Pancreas (tissue), 10 donors: ENCODE measurements at regions not wholly inside any gene's neighbourhood (a gene's known extent, or its start where the extent isn't known, plus 50 kb on each side); places are given as distances from the start of the nearest gene placed in this dataset.

Source experiments
- ATAC-seq, 4 donors: fragments of 200-7000 bp; cut with Tn5 transposase; one replicate each; pipeline versions ENCODE4 v1.8.0 to v1.9.1; 2020; ENCODE audit warnings: mild to moderate bottlenecking in 4 of 4, moderate library complexity in 4 of 4
- DNase-seq, 6 donors: peaks; one replicate each; pipeline ENCODE4 v3.0.0-alpha.2; 2020
- FAIRE-seq: peaks from 2 replicates; lab custom pipeline; 2012; peaks lifted over from hg19 to GRCh38; lab: Jason Lieb, UNC
- H3K27ac ChIP-seq, 4 donors: fragments of 200-600 bp; sonication (generic); 1 replicate in 3 of 4; 2 replicates in 1 of 4; pipeline versions ENCODE4 v1.5.0 to v1.8.0; 2020
- H3K27me3 ChIP-seq, 4 donors: fragments of 200-600 bp; one replicate each; pipeline ENCODE4 v1.8.0; 2021
- H3K36me3 ChIP-seq, 3 donors: fragments of 200-600 bp; sonication (generic) in 1 of 3; one replicate each; pipeline versions ENCODE4 v1.5.0 to v1.8.0; 2020 to 2021
- H3K4me1 ChIP-seq, 3 donors: fragments of 200-600 bp; one replicate each; pipeline ENCODE4 v1.8.0; 2021
- H3K4me3 ChIP-seq, 4 donors: fragments of 200-600 bp; sonication (generic) in 2 of 4; one replicate each; pipeline versions ENCODE4 v1.5.0 to v1.8.0; 2020 to 2021
- H3K9me3 ChIP-seq, 4 donors: fragments of 200-600 bp; one replicate each; pipeline ENCODE4 v1.8.0; 2021
- CTCF ChIP-seq, 4 donors: fragments of 200-600 bp; sonication (generic) in 3 of 4; IDR thresholded peaks; one replicate each; pipeline versions ENCODE4 v1.5.0 to v1.8.0; 2021; ENCODE audit warnings: antibody characterized with exemption in 4 of 4
- WGBS, 2 donors: extraction: QIAGEN DNeasy Blood & Tissue Kit; methylation state at CpG; one replicate each; pipeline ENCODE4 v1.1.7; 2013; 5-methylcytosine and 5-hydroxymethylcytosine counted together
- intact Hi-C, 3 donors: fragments of 100-400 bp; cut with DNase I; formaldehyde crosslinking; loops; one replicate each; pipeline versions ENCODE4 v1.11.1 to v1.14.2; 2022
- donor health status: healthy with polysubstance abuse.
- donor health status: DM: no; HTN: no; CAD: no; lungs with moderate emphysema.
- donor health status: DM: no; HTN: no; CAD: no.
- donor health status: control.
- donor health status: control.
- donor health status: Bipolar disorder and iron deficiency.
- donor health status: DM: yes; HTN: yes; CAD: no.
- donor health status: DM: no; HTN: no; CAD: no.
- donor health status: DM: no; HTN: no; CAD: no.
- donor health status: DM: yes; HTN: yes; CAD: no.

GRCh38 chr10:44492678-44493077, 107.8 kb upstream of the CXCL12 start:
- Histone ChIP-seq H3K27ac (no peak overlapping the region), H3K9me3 (no peaks in the 10 kb centered on the region), H3K4me3 (no peak overlapping the region), H3K4me1 (peaks cover 0 to 4% (median 0%) of the 10 kb centered on the region in 3 donors), H3K27me3 (no peaks in the 10 kb centered on the region), H3K36me3 (no peaks in the 10 kb centered on the region)
- ATAC-seq (no peak), FAIRE-seq (no peak), DNase-seq (no peak)
- intact Hi-C loops = no loop called here
- no peak for TF ChIP-seq CTCF (IDR thresholded peaks at IDR 0.05)
- 25 to 30% methylated on average over 3 of the region's 3 CpGs for WGBS, 2 donors

GRCh38 chr10:44498222-44498621, 113.3 kb upstream of the CXCL12 start:
- Histone ChIP-seq H3K9me3 (no peaks in the 10 kb centered on the region), H3K4me1 (peaks cover 0 to 1% (median 0%) of the 10 kb centered on the region in 3 donors), H3K27me3 (no peaks in the 10 kb centered on the region), H3K27ac (no peak overlapping the region), H3K4me3 (no peak overlapping the region), H3K36me3 (no peaks in the 10 kb centered on the region)
- 49 to 64% methylated on average over 5 of the region's 5 CpGs for WGBS, 2 donors
- DNase-seq = no peak
- TF ChIP-seq CTCF (IDR thresholded peaks at IDR 0.05) = no peak
- no peak for FAIRE-seq
- no peak for ATAC-seq
- intact Hi-C loops = no loop called here

GRCh38 chr10:44500451-44500850, 115.6 kb upstream of the CXCL12 start:
- WGBS, 2 donors = 0 to 42% methylated on average over 1 of the region's 1 CpG
- no peak overlapping the region for H3K27ac ChIP-seq
- intact Hi-C loops = no loop called here
- no peak for DNase-seq
- TF ChIP-seq CTCF (IDR thresholded peaks at IDR 0.05) = no peak
- H3K36me3 ChIP-seq = no peaks in the 10 kb centered on the region
- no peak overlapping the region for H3K4me3 ChIP-seq
- H3K9me3 ChIP-seq = no peaks in the 10 kb centered on the region
- H3K27me3 ChIP-seq = no peaks in the 10 kb centered on the region
- no peak for FAIRE-seq
- H3K4me1 ChIP-seq = no peaks in the 10 kb centered on the region
- ATAC-seq = no peak

- Histone ChIP-seq H3K27me3 (no peaks in the 10 kb centered on the region), H3K36me3 (no peaks in the 10 kb centered on the region), H3K27ac (no peak overlapping the region), H3K4me3 (no peak overlapping the region), H3K4me1 (no peaks in the 10 kb centered on the region), H3K9me3 (no peaks in the 10 kb centered on the region)
- DNase-seq = no peak
- intact Hi-C loops = no loop called here
- WGBS, 2 donors = 64 to 67% methylated on average over 3 of the region's 3 CpGs
- no peak for TF ChIP-seq CTCF (IDR thresholded peaks at IDR 0.05)
- ATAC-seq = no peak
- FAIRE-seq = no peak
Measured at GRCh38 chr10:44506386-44506785, 121.5 kb upstream of the CXCL12 start.

GRCh38 chr10:44510379-44511115, 125.7 kb upstream of the CXCL12 start:
- TF ChIP-seq CTCF (IDR thresholded peaks at IDR 0.05) = no peak
- intact Hi-C loops = no loop called here
- DNase-seq (no peak), FAIRE-seq (no peak), ATAC-seq (no peak)
- H3K27ac ChIP-seq = no peak overlapping the region
- H3K36me3 ChIP-seq = no peaks in the 10 kb centered on the region
- H3K4me1 ChIP-seq = no peaks in the 10 kb centered on the region
- 76 to 87% methylated on average over 6 of the region's 6 CpGs for WGBS, 2 donors
- no peaks in the 10 kb centered on the region for H3K9me3 ChIP-seq
- no peak overlapping the region for H3K4me3 ChIP-seq
- no peaks in the 10 kb centered on the region for H3K27me3 ChIP-seq
